A673 (cell line): ENCODE measurements at regions not wholly inside any gene's neighbourhood (a gene's known extent, or its start where the extent isn't known, plus 50 kb on each side); places are given as distances from the start of the nearest gene placed in this dataset.

Experiments used
- BruUV-seq: library from RNA; stranded (reverse); fragments of 400-500 nt; replicated peaks from 2 replicates; lab custom pipeline; 2021; lab: Mats Ljungman, UMichigan
- CTCF ChIA-PET: fragments of 300-600 bp; sonication (Branson Sonifier 250); formaldehyde crosslinking; loops from one replicate; lab custom pipeline; 2022; ENCODE audit warnings: antibody characterized with exemption; lab: Charles Lee
- POLR2A ChIA-PET: fragments of 300-600 bp; sonication (Branson Sonifier 250); formaldehyde crosslinking; loops from one replicate; lab custom pipeline; 2022; ENCODE audit warnings: antibody characterized with exemption; ENCODE audit not compliant: low non-redundant PET; lab: Charles Lee
- DNase-seq: peaks from one replicate; pipeline ENCODE4 v3.0.0-alpha.2; 2015; ENCODE audit warnings: low spot score
- H3K27ac ChIP-seq: fragments of 200-600 bp; sonication (generic); 2 replicates; pipeline ENCODE4 v1.5.1; 2016; ENCODE audit warnings: mixed run types, low read depth, mild to moderate bottlenecking, mixed read lengths, antibody characterized with exemption, low read length; ENCODE audit not compliant: poor library complexity, severe bottlenecking
- H3K27me3 ChIP-seq: fragments of 200-600 bp; sonication (generic); replicated peaks from 2 replicates; pipeline ENCODE4 v1.6.1; 2017; ENCODE audit warnings: mixed run types, low read depth, mild to moderate bottlenecking, mixed read lengths, antibody characterized with exemption, low read length; ENCODE audit not compliant: insufficient read depth, poor library complexity
- H3K36me3 ChIP-seq: fragments of 200-600 bp; sonication (generic); 2 replicates; pipeline ENCODE4 v1.6.1; 2016; ENCODE audit warnings: mixed run types, mild to moderate bottlenecking, mixed read lengths, antibody characterized with exemption, low read length; ENCODE audit not compliant: insufficient read depth, poor library complexity, severe bottlenecking
- H3K4me1 ChIP-seq: fragments of 200-600 bp; sonication (generic); 2 replicates; pipeline ENCODE4 v1.6.1; 2017; ENCODE audit warnings: mixed run types, mild to moderate bottlenecking, mixed read lengths, antibody characterized with exemption, low read length; ENCODE audit not compliant: insufficient read depth, poor library complexity, severe bottlenecking
- H3K4me3 ChIP-seq: fragments of 200-600 bp; sonication (generic); 2 replicates; pipeline ENCODE4 v1.5.1; 2016; ENCODE audit warnings: low read depth, mixed run types, mild to moderate bottlenecking, mixed read lengths, low read length; ENCODE audit not compliant: poor library complexity, severe bottlenecking
- H3K9me3 ChIP-seq: fragments of 200-600 bp; sonication (generic); 2 replicates; pipeline ENCODE4 v1.6.1; 2016; ENCODE audit warnings: mixed run types, low read depth, mild to moderate bottlenecking, mixed read lengths, antibody characterized with exemption, low read length; ENCODE audit not compliant: poor library complexity, severe bottlenecking
- CTCF ChIP-seq: fragments of 300-800, 200-600 bp; sonication (generic); conservative IDR thresholded peaks from 2 replicates; pipeline ENCODE4 v1.5.1; 2017; ENCODE audit warnings: low read depth, mild to moderate bottlenecking, antibody characterized with exemption, low read length, moderate library complexity, mixed read lengths
- EZH2 ChIP-seq: fragments of 200-600 bp; sonication (generic); IDR thresholded peaks from 2 replicates; pipeline ENCODE4 v1.6.1; 2017; ENCODE audit warnings: borderline replicate concordance, low read depth, mild to moderate bottlenecking, mixed read lengths, antibody characterized with exemption, low read length; ENCODE audit not compliant: poor library complexity, severe bottlenecking
- intact Hi-C: fragments of 100-400 bp; cut with micrococcal nuclease; formaldehyde crosslinking; loops from one replicate; pipeline ENCODE4 v1.10.0; 2022; ENCODE audit not compliant: unreplicated experiment

GRCh38 chr1:55558515-55558914, 343.4 kb upstream of the USP24 start:
- no peaks in the 10 kb centered on the region for H3K4me1 ChIP-seq
- no peaks in the 10 kb centered on the region for H3K9me3 ChIP-seq
- TF ChIP-seq EZH2 (no peak), CTCF (no peak)
- H3K36me3 ChIP-seq = no peaks in the 10 kb centered on the region
- H3K27me3 ChIP-seq = no peaks in the 10 kb centered on the region
- intact Hi-C loops = no loop called here
- no peak overlapping the region for H3K27ac ChIP-seq
- DNase-seq = no peak
- BruUV-seq = no TSS peak
- no peak overlapping the region for H3K4me3 ChIP-seq
- ChIA-PET POLR2A (no interaction called here), CTCF (no interaction called here)

GRCh38 chr1:55555956-55556725, 341.0 kb upstream of the USP24 start:
- no peaks in the 10 kb centered on the region for H3K4me1 ChIP-seq
- H3K27ac ChIP-seq = no peak overlapping the region
- H3K4me3 ChIP-seq = no peak overlapping the region
- H3K27me3 ChIP-seq = no peaks in the 10 kb centered on the region
- DNase-seq = no peak
- H3K36me3 ChIP-seq = no peaks in the 10 kb centered on the region
- ChIA-PET POLR2A (no interaction called here), CTCF (no interaction called here)
- no peak for TF ChIP-seq CTCF
- no peak for TF ChIP-seq EZH2
- intact Hi-C loops = no loop called here
- no peaks in the 10 kb centered on the region for H3K9me3 ChIP-seq
- BruUV-seq = no TSS peak

- intact Hi-C loops = no loop called here
- Histone ChIP-seq H3K9me3 (no peaks in the 10 kb centered on the region), H3K4me3 (no peak overlapping the region), H3K36me3 (no peaks in the 10 kb centered on the region), H3K4me1 (no peaks in the 10 kb centered on the region), H3K27ac (no peak overlapping the region), H3K27me3 (no peaks in the 10 kb centered on the region)
- no TSS peak for BruUV-seq
- ChIA-PET POLR2A (no interaction called here), CTCF (no interaction called here)
- TF ChIP-seq CTCF = no peak
- no peak for TF ChIP-seq EZH2
- DNase-seq = no peak
Observed at GRCh38 chr1:55554611-55555010, 339.4 kb upstream of the USP24 start.
